ENCODE measurements at regions not wholly inside any gene's neighbourhood (a gene's known extent, or its start where the extent isn't known, plus 50 kb on each side); places are given as distances from the start of the nearest gene placed in this dataset.
"Not testable (repeated sequence)": the region's sequence is repeated elsewhere in the genome, so short reads cannot be mapped to it uniquely, and the experiment has no call there.

- no peak for DNase-seq
Observed at GRCh38 chr5:16987776-16988175, 51.7 kb upstream of the MYO10 start.

GRCh38 chr5:16990817-16991520, 54.9 kb upstream of the MYO10 start:
- DNase-seq = not testable (repeated sequence)

DNA sequence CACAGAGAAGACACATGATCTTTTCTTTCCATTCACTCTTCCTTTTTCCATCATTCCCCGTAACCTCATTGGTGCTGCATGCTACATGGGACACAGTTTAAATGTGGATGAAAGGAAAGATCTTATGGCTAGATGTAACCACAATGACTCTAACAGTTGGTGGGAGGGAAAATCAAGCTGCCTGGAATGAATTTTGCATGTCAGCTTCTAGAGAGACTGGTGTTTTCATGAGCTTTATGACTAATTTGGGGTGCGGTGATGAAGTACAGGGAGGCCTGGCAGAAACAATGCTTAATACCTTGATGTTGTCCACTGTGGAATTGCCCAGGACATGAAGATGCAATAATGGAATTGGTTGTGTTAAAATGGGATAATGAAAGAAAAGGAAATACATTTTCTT, 55.9 kb upstream of the MYO10 start:
- DNase-seq = no peak

- peak; percentile 68 for DNase-seq
Observed at GRCh38 chr5:16992444-16992843, 56.4 kb upstream of the MYO10 start.

DNA sequence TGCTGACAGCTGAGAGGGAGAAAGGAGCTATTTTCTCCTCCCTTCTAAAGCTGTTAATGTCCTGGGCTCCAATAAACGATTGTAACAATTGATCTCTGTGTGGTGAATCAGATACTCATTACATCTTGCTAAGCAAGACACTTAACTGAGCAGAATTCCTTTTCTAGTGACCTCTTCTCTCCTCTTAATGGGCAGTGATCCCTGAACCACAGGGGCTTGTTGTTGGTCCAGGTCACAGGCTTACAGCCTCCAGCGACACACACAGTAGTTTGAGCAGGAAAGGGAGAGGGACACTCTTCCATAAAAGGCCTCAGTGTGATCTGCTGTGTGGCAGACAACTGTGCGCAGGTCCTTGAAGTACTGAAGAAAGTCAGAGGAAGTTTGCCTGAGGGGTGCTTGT, 58.5 kb upstream of the MYO10 start:
- DNase-seq = no peak

GRCh38 chr5:16995372-16995771, 59.3 kb upstream of the MYO10 start:
- DNase-seq = no peak

- no peak for DNase-seq
Observed at GRCh38 chr5:17000291-17000939, 64.3 kb upstream of the MYO10 start.

DNA sequence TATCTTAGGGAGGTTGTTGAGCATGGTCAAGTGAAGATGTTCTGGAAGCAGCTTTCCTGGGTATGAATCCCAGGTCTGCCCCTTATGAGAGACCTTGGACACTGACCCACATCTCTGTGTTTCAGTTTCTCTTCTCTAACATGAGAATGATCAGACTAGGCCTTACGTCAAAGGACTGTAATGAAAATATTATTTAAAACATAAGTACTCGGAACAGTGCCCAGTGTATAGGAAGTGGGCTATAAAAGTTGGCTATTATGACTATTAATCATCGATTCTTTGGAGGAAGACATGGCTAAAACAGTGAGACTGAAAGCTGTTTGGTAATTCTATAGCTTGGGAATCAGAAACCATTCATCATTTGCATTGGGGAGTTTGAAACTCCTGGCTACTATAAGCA, 65.3 kb upstream of the MYO10 start:
- no peak for DNase-seq

GRCh38 chr5:17004441-17005106, 68.5 kb upstream of the MYO10 start:
- DNase-seq = no peak

GRCh38 chr5:17005107-17005828, 69.2 kb upstream of the MYO10 start:
- no peak for DNase-seq

GRCh38 chr5:17012289-17012688, 76.2 kb upstream of the MYO10 start:
- DNase-seq = no peak

DNA sequence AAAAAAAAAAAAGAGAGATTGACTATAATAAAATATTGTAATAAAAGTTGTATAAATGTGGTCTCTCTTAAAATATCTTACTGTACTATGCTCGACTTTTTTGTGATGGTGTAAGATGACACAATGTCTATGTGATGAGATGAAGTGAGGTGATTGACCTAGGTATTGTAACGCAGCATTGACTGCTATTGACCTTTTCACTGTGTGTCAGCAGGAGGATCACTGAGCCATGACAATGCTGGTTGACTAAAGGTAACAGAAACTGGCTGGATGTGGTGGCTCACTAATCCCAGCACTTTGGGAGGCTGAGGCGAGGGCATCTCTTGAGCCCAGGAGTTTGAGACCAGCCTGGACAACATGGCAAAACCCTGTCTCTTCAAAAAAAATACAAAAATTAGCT, 78.6 kb upstream of the MYO10 start:
- no peak for DNase-seq

- DNase-seq = no peak
Observed at GRCh38 chr5:17018871-17019270, 82.8 kb upstream of the MYO10 start.

DNA sequence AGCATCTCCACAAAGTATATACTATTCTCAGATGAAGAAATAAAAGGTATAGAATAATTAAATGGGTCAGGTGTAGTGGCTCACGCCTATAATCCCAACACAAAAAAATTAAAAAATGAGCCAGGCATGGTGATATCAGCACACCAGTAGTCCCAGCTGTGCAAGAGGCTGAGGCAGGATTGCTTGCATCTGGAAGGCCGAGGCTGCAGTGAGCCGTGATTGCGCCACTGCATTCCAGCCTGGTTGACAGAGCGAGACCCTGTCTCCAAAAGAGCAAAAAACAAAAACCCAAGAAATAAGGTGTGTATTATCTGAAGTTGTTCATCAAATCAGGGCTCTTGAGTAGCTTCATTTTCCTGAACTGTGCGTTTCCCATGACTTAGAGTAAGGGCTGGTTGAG, 83.2 kb upstream of the MYO10 start:
- DNase-seq = no peak

- DNase-seq = no peak
Observed at GRCh38 chr5:17020678-17021601, 84.9 kb upstream of the MYO10 start.

DNA sequence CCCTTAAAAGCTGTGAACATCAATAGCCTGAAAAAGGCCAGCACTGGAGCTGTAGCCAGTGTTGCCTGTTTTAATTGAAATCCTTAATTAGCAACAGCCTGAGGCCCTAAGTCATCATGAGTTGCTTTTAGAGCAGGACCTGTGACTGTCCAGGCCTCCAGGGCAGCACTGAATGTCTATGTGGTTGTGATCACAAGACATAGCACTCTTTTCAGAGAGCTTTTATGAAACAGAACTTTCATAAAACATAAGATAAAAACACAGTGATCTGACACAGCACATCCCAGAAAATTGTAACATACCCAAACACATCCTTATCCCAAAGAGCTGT, 85.5 kb upstream of the MYO10 start:
- DNase-seq = no peak

- no peak for DNase-seq
Observed at GRCh38 chr5:17022296-17022695, 86.2 kb upstream of the MYO10 start.

GRCh38 chr5:17024686-17025180, 88.6 kb upstream of the MYO10 start:
- no peak for DNase-seq

DNA sequence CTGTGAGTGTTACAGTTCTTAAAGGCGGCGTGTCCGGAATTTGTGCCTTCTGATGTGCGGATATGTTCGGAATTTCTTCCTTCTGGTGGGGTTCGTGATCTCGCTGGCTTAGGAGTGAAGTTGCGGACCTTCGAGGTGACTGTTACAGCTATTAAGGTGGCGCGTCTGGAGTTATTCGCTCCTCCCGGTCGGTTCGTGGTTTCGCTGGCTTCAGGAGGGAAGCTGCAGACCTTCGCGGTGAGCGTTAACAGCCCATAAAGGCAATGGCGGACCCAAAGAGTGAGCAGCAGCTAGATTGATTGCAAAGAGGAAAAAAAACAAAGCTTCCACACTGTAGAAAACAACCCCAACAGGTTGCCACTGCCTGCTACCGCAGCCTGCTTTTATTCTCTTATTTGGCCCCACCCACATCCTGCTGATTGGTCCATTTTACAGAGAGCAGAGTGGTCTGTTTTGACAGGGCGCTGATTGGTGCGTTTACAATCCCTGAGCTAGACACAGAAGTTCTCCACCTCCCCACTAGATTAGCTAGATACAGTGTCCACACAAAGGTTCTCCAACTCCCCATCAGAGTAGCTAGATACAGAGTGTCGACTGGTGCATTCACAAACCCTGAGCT, 95.7 kb upstream of the MYO10 start:
- DNase-seq = not testable (repeated sequence)

DNA sequence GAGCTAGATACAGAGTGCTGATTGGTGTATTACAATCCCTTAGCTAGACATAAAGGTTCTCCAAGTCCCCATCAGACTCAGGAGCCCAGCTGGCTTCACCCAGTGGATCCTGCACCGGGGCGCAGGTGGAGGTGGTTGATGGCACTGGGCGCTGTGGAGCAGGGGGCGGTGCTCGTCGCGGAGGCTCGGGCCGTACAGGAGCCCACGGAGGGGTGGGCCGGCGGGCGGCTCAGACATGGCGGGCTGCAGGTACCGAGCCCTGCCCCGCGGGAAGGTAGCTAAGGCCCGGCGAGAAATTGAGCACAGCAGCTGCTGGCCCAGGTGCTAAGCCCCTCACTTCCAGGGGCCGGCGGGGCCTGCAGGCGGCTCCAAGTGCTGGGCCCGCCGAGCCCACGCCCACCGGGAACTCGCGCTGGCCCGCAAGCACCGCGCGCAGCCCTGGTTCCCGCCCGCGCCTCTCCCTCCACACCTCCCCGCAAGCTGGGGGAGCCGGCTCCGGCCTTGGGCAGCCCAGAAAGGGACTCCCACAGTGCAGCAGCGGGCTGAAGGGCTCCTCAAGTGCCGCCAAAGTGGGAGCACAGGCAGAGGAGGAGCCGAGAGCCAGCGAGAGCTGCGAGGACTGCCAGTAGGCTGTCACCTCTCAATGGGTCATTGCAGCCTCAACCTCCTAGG, 96.4 kb upstream of the MYO10 start:
- DNase-seq = not testable (repeated sequence)

- not testable (repeated sequence) for DNase-seq
Observed at GRCh38 chr5:17034992-17035391, 98.9 kb upstream of the MYO10 start.

Measured in hematopoietic multipotent progenitor cell treated with erythropoietin and hydrocortisone succinate and interleukin-3 and kit ligand, for 6 days (in vitro differentiated cells).